HEK293 (cell line): ENCODE measurements at regions not wholly inside any gene's neighbourhood (a gene's known extent, or its start where the extent isn't known, plus 50 kb on each side); places are given as distances from the start of the nearest gene placed in this dataset.

ENCODE experiments used
- CTCF ChIP-seq: fragments of 450-650 bp; formaldehyde crosslinking; IDR thresholded peaks from 2 replicates; pipeline ENCODE4 v1.5.1; 2016; ENCODE audit warnings: missing biosample characterization, missing genetic modification characterization
- TCF7L2 ChIP-seq: IDR thresholded peaks from 2 replicates; pipeline ENCODE4 v1.6.1; 2011; ENCODE audit warnings: low read depth, mild to moderate bottlenecking, inconsistent platforms, low read length, moderate library complexity, borderline replicate concordance
- ZNF664 ChIP-seq: fragments of 450-650 bp; formaldehyde crosslinking; IDR thresholded peaks from 2 replicates; pipeline ENCODE4 v1.5.1; 2016; ENCODE audit warnings: missing biosample characterization, missing genetic modification characterization

DNA sequence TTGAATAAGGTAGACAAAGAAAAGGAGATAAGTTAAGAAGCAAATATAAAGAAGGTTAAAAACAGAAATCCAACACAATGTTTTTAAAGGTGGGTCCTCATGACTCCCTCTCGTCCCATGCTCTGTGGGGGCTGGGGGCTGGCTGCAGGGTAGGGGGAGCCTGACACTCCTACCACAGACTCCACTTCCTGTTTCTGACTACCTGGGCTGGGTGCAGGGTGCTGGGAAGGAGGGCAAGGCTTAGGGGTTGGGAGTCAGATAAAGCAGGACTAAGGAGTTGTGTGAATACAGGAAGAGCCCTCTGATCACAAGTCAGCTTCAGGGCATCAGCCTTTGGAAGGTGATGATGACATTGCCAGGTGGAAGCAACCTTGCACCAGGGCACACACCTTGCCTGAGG, 277.0 kb upstream of the SGK1 start:
- TF ChIP-seq CTCF (tag by site-specific recombination) (no peak), TCF7L2 (no peak), ZNF664 (tag by site-specific recombination) (no peak)
